ENCODE measurements at regions not wholly inside any gene's neighbourhood (a gene's known extent, or its start where the extent isn't known, plus 50 kb on each side); places are given as distances from the start of the nearest gene placed in this dataset.
A peak's percentile ranks its signal among the peaks of the same experiment; 100 is the strongest.

DNA sequence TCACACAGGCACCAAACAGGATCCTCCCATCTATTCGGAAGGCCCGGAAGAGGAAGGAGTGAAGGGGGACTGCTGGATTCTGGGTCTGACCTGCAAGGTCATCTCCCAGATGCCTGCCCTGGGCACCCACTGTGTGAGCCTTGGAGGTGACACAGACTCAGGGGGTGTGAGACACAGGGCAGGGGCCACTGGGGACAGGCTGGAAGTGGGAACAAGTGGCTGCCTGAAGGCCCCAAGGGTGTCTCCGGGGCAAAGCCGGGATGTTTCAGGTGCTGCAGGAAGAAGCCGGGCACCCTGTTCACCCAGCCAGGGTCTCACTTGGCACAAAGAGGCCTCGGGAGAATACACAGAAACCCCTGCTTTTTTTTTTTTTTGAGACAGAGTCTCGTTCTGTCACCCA lies 385.5 kb downstream of the CTTN start:
- H3K9me3 ChIP-seq (ENCODE audit: control insufficient read depth in 1 of 2, low read length in 2 of 2): no peaks in the 10 kb centered on the region
- no peak overlapping the region for H3K27ac ChIP-seq (ENCODE audit: low read depth, low read length)
- H3K27me3 ChIP-seq (ENCODE audit: control insufficient read depth in 1 of 2, insufficient read depth in 2 of 2, low read length in 2 of 2): no peaks in the 10 kb centered on the region

DNA sequence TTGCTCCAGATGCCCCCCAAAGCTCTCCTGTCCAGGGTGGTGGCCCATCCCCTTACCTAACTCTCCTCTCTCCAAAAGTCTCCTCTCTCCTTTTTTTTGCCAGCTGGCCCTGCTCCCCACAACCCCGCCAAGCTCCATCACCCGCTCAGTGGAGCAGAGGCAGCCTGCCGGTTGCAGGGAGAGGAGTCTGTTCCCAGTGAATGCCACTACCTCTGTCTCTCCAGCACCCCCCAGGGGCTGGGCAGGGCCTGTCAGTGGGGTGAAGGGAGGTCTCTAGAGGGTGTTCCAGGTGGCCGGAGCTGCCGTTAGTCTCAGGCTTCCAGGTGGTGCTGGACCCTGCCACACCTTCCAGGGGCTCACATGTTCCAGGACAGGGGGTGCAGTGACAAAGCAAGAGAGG lies 387.0 kb downstream of the CTTN start:
- H3K9me3 ChIP-seq (ENCODE audit: control insufficient read depth in 1 of 2, low read length in 2 of 2): no peaks in the 10 kb centered on the region
- no peaks in the 10 kb centered on the region for H3K36me3 ChIP-seq (ENCODE audit: control insufficient read depth in 1 of 2, insufficient read depth in 2 of 2, low read length in 2 of 2)
- peaks cover 16 to 17% of the 10 kb centered on the region in 2 donors for H3K4me1 ChIP-seq (ENCODE audit: control insufficient read depth in 1 of 2, insufficient read depth in 2 of 2, low read length in 2 of 2)
- H3K27ac ChIP-seq (ENCODE audit: low read depth, low read length): no peak overlapping the region
- no peak overlapping the region for H3K9ac ChIP-seq (ENCODE audit: low read depth in 1 of 2, low read length in 2 of 2)
- no peaks in the 10 kb centered on the region for H3K27me3 ChIP-seq (ENCODE audit: control insufficient read depth in 1 of 2, insufficient read depth in 2 of 2, low read length in 2 of 2)
- no peak overlapping the region for H3K4me3 ChIP-seq (ENCODE audit: low read depth in 1 of 2, low read length in 2 of 2)

More for the DNA sequence above, 385.5 kb downstream of the CTTN start:
- Histone ChIP-seq H3K9ac (ENCODE audit: low read depth in 1 of 2, low read length in 2 of 2) (no peak overlapping the region), H3K4me1 (ENCODE audit: control insufficient read depth in 1 of 2, insufficient read depth in 2 of 2, low read length in 2 of 2) (peaks cover 16 to 17% of the 10 kb centered on the region in 2 donors), H3K4me3 (ENCODE audit: low read depth in 1 of 2, low read length in 2 of 2) (no peak overlapping the region), H3K36me3 (ENCODE audit: control insufficient read depth in 1 of 2, insufficient read depth in 2 of 2, low read length in 2 of 2) (no peaks in the 10 kb centered on the region)

GRCh38 chr11:70786021-70786665 lies 387.8 kb downstream of the CTTN start:
- H3K4me1 ChIP-seq (ENCODE audit: control insufficient read depth in 1 of 2, insufficient read depth in 2 of 2, low read length in 2 of 2): peaks cover 16 to 17% of the 10 kb centered on the region in 2 donors
- H3K4me3 ChIP-seq (ENCODE audit: low read depth in 1 of 2, low read length in 2 of 2): peak overlapping the region; percentile 5 to 32
- H3K27me3 ChIP-seq (ENCODE audit: control insufficient read depth in 1 of 2, insufficient read depth in 2 of 2, low read length in 2 of 2): no peaks in the 10 kb centered on the region
- H3K36me3 ChIP-seq (ENCODE audit: control insufficient read depth in 1 of 2, insufficient read depth in 2 of 2, low read length in 2 of 2): no peaks in the 10 kb centered on the region
- H3K27ac ChIP-seq (ENCODE audit: low read depth, low read length): no peak overlapping the region
- H3K9me3 ChIP-seq (ENCODE audit: control insufficient read depth in 1 of 2, low read length in 2 of 2): no peaks in the 10 kb centered on the region
- H3K9ac ChIP-seq (ENCODE audit: low read depth in 1 of 2, low read length in 2 of 2): no peak overlapping the region

GRCh38 chr11:70788248-70789022 lies 390.1 kb downstream of the CTTN start:
- no peak overlapping the region for H3K9ac ChIP-seq (ENCODE audit: low read depth in 1 of 2, low read length in 2 of 2)
- peaks cover 4 to 10% of the 10 kb centered on the region in 2 donors for H3K9me3 ChIP-seq (ENCODE audit: control insufficient read depth in 1 of 2, low read length in 2 of 2)
- H3K36me3 ChIP-seq (ENCODE audit: control insufficient read depth in 1 of 2, insufficient read depth in 2 of 2, low read length in 2 of 2): no peaks in the 10 kb centered on the region
- H3K4me3 ChIP-seq (ENCODE audit: low read depth in 1 of 2, low read length in 2 of 2): no peak overlapping the region
- no peak overlapping the region for H3K27ac ChIP-seq (ENCODE audit: low read depth, low read length)
- no peaks in the 10 kb centered on the region for H3K27me3 ChIP-seq (ENCODE audit: control insufficient read depth in 1 of 2, insufficient read depth in 2 of 2, low read length in 2 of 2)
- H3K4me1 ChIP-seq (ENCODE audit: control insufficient read depth in 1 of 2, insufficient read depth in 2 of 2, low read length in 2 of 2): peaks cover 16 to 17% of the 10 kb centered on the region in 2 donors

DNA sequence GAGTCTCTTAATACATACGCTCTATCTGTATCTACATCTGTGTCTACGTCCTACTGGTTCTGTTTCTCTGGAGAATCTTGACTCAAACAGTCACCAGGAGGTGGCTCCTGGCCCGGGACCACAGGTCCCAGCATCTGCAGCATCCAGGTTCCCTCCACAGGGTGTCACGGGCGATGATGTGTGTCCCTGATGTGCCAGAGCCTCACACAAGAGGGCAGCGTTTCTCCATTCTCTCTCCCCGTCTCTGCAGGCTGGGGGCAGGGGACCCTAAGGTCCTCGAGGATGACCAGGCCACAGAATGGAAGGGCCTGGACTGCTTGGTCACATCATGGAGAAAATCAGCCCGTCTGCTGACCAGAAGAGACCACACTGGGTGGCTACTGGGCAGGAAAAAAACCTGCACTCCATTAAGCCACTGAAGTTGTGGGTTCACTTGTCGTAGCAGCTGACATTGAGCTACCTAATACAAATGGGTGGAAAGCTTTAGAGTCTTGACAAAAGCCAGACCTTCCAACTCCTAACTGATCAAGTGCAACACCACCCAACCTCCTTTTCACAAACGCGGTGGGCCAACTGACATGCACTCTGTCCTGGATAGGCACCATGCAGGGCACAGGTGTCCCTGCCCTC lies 392.5 kb downstream of the CTTN start:
- H3K9ac ChIP-seq (ENCODE audit: low read depth in 1 of 2, low read length in 2 of 2): no peak overlapping the region
- H3K4me1 ChIP-seq (ENCODE audit: control insufficient read depth in 1 of 2, insufficient read depth in 2 of 2, low read length in 2 of 2): peaks cover 9 to 12% of the 10 kb centered on the region in 2 donors
- peaks cover 5 to 18% of the 10 kb centered on the region in 2 donors for H3K9me3 ChIP-seq (ENCODE audit: control insufficient read depth in 1 of 2, low read length in 2 of 2)
- H3K4me3 ChIP-seq (ENCODE audit: low read depth in 1 of 2, low read length in 2 of 2): no peak overlapping the region
- no peaks in the 10 kb centered on the region for H3K36me3 ChIP-seq (ENCODE audit: control insufficient read depth in 1 of 2, insufficient read depth in 2 of 2, low read length in 2 of 2)
- H3K27me3 ChIP-seq (ENCODE audit: control insufficient read depth in 1 of 2, insufficient read depth in 2 of 2, low read length in 2 of 2): no peaks in the 10 kb centered on the region
- H3K27ac ChIP-seq (ENCODE audit: low read depth, low read length): no peak overlapping the region

DNA sequence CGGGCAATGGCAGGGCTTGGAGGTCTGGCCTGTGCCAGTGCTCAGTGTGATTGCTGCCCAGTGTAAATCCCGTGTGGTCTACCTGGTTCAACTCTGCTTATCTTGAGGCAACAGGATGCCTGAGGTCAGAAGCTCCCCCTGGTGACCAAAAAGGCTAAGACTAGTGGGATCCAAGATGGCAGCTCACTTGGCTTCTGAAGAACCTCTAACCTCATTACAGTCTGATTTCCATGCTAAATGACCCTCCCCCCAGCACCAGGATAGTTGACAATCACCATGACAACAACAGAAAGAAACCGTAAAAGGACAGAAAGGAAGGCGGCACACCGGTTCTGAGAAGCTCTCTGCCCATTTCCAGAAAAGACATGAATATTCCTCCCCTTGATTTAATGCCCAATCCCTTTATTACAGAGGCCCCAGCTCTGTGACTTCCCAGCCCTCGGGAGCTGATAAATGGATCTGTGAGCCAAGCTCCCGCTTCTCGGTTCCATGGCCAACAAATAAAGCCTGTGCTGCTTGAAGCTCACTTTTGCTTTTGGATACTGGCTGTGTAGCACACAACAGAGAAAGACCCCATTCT lies 398.4 kb downstream of the CTTN start:
- H3K27ac ChIP-seq (ENCODE audit: low read depth, low read length): no peak overlapping the region
- no peak overlapping the region for H3K4me3 ChIP-seq (ENCODE audit: low read depth in 1 of 2, low read length in 2 of 2)

GRCh38 chr11:70798296-70798695 lies 400.0 kb downstream of the CTTN start:
- H3K36me3 ChIP-seq (ENCODE audit: control insufficient read depth in 1 of 2, insufficient read depth in 2 of 2, low read length in 2 of 2): peaks cover 3 to 16% of the 10 kb centered on the region in 2 donors
- no peaks in the 10 kb centered on the region for H3K27me3 ChIP-seq (ENCODE audit: control insufficient read depth in 1 of 2, insufficient read depth in 2 of 2, low read length in 2 of 2)
- no peak overlapping the region for H3K9ac ChIP-seq (ENCODE audit: low read depth in 1 of 2, low read length in 2 of 2)
- H3K9me3 ChIP-seq (ENCODE audit: control insufficient read depth in 1 of 2, low read length in 2 of 2): peaks cover 2 to 10% of the 10 kb centered on the region in 2 donors
- H3K4me1 ChIP-seq (ENCODE audit: control insufficient read depth in 1 of 2, insufficient read depth in 2 of 2, low read length in 2 of 2): no peaks in the 10 kb centered on the region
- no peak overlapping the region for H3K27ac ChIP-seq (ENCODE audit: low read depth, low read length)
- H3K4me3 ChIP-seq (ENCODE audit: low read depth in 1 of 2, low read length in 2 of 2): no peak overlapping the region

More for the DNA sequence above, 398.4 kb downstream of the CTTN start:
- Histone ChIP-seq H3K4me1 (ENCODE audit: control insufficient read depth in 1 of 2, insufficient read depth in 2 of 2, low read length in 2 of 2) (no peaks in the 10 kb centered on the region), H3K27me3 (ENCODE audit: control insufficient read depth in 1 of 2, insufficient read depth in 2 of 2, low read length in 2 of 2) (no peaks in the 10 kb centered on the region), H3K9ac (ENCODE audit: low read depth in 1 of 2, low read length in 2 of 2) (no peak overlapping the region), H3K36me3 (ENCODE audit: control insufficient read depth in 1 of 2, insufficient read depth in 2 of 2, low read length in 2 of 2) (peaks cover 3 to 16% of the 10 kb centered on the region in 2 donors), H3K9me3 (ENCODE audit: control insufficient read depth in 1 of 2, low read length in 2 of 2) (peaks cover 5 to 18% of the 10 kb centered on the region in 2 donors)

DNA sequence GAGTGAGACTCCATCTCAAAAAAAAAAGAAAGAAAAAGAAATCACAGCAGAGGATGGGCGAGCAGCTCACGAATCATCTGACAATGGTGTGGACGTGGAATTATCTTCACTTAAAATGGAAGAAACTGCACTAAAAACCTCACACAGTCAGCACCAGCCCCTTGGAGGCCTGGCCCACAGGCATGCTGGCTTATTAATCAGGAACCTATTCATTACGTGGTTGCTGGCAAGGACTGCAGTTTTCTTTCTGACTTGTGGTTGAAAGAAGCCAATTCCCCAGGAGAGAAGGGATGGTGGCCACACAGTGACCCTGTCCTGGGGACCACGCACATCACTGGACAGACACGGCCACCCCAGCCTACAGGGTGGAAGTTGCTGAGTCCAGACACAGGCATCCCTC lies 401.1 kb downstream of the CTTN start:
- no peak overlapping the region for H3K4me3 ChIP-seq (ENCODE audit: low read depth in 1 of 2, low read length in 2 of 2)
- H3K9me3 ChIP-seq (ENCODE audit: control insufficient read depth in 1 of 2, low read length in 2 of 2): no peaks in the 10 kb centered on the region
- no peak overlapping the region for H3K27ac ChIP-seq (ENCODE audit: low read depth, low read length)
- H3K9ac ChIP-seq (ENCODE audit: low read depth in 1 of 2, low read length in 2 of 2): no peak overlapping the region
- peaks cover 3 to 16% of the 10 kb centered on the region in 2 donors for H3K36me3 ChIP-seq (ENCODE audit: control insufficient read depth in 1 of 2, insufficient read depth in 2 of 2, low read length in 2 of 2)
- H3K4me1 ChIP-seq (ENCODE audit: control insufficient read depth in 1 of 2, insufficient read depth in 2 of 2, low read length in 2 of 2): no peaks in the 10 kb centered on the region
- H3K27me3 ChIP-seq (ENCODE audit: control insufficient read depth in 1 of 2, insufficient read depth in 2 of 2, low read length in 2 of 2): no peaks in the 10 kb centered on the region

DNA sequence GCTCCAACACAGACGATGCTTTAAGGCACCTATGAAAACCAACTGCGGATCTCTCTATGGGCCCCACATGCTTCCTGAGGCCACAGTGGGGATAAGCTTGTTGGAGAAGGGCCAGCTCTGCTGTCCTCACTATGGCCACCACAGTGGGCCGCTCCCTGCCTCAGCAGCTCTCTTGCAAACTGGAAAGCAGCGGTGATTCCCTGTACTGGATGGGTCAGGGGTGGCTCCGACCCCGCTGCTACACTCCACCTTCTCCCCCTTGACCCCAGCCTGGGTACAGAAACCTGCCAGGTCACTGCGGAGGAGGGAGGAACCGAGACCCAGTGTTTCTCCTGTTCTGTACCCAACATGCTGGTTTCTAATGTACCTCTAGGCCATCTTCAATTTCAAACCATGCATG lies 403.9 kb downstream of the CTTN start:
- Histone ChIP-seq H3K36me3 (ENCODE audit: control insufficient read depth in 1 of 2, insufficient read depth in 2 of 2, low read length in 2 of 2) (peaks cover 1 to 14% of the 10 kb centered on the region in 2 donors), H3K27me3 (ENCODE audit: control insufficient read depth in 1 of 2, insufficient read depth in 2 of 2, low read length in 2 of 2) (no peaks in the 10 kb centered on the region), H3K9ac (ENCODE audit: low read depth in 1 of 2, low read length in 2 of 2) (no peak overlapping the region), H3K27ac (ENCODE audit: low read depth, low read length) (no peak overlapping the region), H3K4me3 (ENCODE audit: low read depth in 1 of 2, low read length in 2 of 2) (no peak overlapping the region), H3K9me3 (ENCODE audit: control insufficient read depth in 1 of 2, low read length in 2 of 2) (no peaks in the 10 kb centered on the region), H3K4me1 (ENCODE audit: control insufficient read depth in 1 of 2, insufficient read depth in 2 of 2, low read length in 2 of 2) (no peaks in the 10 kb centered on the region)

All from duodenal mucosa (tissue), 2 donors.